GM19043 (cell line): ENCODE measurements at regions not wholly inside any gene's neighbourhood (a gene's known extent, or its start where the extent isn't known, plus 50 kb on each side); places are given as distances from the start of the nearest gene placed in this dataset.
A peak's percentile ranks its signal among the peaks of the same experiment; 100 is the strongest.
"Not testable (repeated sequence)": the region's sequence is repeated elsewhere in the genome, so short reads cannot be mapped to it uniquely, and the experiment has no call there.

ENCODE experiments used
- ATAC-seq: cut with Tn5 transposase; IDR thresholded peaks from one replicate; pipeline ENCODE4 v1.9.1; 2021; ENCODE audit warnings: low read depth; ENCODE audit not compliant: unreplicated experiment

GRCh38 chr11:34830648-34831047 is 85.5 kb downstream of the APIP start:
- no peak for ATAC-seq

DNA sequence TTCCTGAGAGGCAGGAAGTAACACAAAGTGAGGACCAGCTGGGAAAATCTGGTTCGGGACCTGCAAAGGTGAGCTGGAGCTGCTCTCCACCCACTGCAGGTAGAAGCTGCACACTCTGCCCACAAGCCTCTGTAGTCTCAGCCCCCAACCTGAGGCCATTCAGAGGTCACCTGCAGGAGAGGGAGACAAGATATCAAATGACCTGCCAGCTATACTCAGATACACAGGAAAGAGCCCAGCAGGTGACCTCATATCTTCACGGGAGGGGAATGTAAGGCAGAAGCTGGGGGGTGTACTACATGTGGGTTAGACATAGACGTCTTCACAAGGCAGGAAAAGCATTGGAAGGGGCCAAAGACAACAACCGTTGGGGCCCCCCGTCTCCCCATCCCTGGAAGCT is 86.1 kb downstream of the APIP start:
- no peak for ATAC-seq

DNA sequence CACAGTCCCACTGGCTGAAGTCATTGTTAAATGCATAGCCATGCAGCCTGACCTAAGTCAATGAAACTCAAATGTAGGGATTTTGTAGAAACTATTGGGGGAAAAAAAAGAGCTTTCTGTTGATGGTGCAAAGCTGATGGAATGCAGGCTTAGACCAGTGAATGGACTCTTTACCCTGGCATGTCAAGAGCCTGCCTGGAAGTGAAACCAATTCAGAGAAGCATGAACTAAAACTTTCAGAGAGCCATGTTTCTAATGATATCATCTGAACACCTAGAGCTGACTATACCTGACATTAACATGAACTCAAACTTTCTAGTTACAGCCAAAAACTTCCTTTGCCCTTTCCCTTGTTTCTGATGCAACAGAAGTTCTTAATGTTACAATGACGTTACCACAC is 89.0 kb downstream of the APIP start:
- peak; percentile 68 for ATAC-seq

DNA sequence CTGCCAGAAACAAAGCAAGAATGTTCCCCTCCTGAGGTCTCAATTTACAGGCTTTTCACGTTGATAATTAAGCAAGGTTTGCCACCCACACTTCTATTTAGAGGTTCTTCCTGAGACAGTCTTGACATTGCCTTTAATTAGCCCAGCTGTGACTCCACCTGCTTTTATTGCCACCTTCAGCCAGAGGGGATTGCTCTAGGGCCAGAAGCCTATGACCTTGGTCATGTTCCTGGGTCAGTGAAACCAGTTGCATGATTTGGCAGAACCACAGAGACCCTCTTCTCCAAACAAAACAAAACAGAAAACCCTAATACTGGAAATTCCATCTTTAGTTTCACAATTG is 89.8 kb downstream of the APIP start:
- ATAC-seq, result no peak

- ATAC-seq, result no peak
Observed at GRCh38 chr11:34825670-34826383, 90.4 kb downstream of the APIP start.

DNA sequence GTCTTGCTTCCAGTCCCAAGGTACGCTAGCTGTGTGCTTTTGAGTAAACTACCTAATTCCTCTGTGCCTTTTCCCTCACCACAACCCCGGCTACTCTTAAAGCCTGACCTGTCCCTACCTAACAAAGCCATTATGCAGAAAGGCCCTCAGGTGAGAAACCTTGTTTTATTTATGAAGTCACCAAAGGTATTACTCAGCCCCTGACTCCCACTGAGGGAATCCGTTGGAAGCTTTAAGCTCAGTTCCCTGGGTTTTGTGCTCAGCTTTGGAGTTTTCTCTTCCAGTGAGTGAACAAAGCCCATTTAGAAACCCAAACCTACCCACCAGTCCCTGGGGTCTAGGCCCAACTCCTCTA is 90.9 kb downstream of the APIP start:
- no peak for ATAC-seq

DNA sequence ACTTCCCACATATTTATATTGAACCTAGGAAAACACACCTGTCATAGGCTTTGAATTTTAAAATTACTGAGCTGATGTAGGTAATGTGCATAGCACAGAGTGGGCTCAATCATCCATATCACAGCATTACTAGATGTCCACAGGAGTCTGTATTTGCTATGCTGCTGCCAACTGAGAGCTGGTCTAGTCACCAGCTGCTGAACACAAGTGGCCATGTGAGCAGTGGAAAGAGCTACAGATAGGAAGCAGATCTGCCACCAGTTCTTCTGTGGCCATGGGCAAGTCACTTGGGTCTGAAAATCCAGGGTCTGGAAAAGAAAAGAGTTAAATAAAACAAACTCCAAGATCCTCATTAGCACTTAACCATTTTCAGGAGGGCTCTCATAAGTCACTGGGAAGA is 91.8 kb downstream of the APIP start:
- no peak for ATAC-seq

DNA sequence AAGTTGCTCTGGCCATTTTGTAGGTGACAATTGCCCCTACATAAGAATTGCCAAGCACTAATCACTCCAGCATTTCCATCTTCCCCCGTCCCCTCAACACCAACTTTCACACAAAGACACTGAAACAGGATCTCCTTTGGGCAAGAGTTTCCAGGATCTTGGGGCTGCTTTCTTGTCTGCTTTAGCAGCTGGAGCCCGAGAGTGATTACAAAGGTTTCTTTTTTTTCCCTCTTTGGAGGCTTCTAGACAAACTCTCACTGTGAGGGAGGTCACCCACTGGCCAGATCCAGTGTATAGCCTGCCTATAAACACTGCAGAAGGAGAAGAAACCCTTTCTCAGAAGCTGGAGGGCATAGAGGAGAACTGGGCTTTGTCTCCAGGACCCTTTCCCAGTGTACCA is 92.5 kb downstream of the APIP start:
- ATAC-seq, result no peak

DNA sequence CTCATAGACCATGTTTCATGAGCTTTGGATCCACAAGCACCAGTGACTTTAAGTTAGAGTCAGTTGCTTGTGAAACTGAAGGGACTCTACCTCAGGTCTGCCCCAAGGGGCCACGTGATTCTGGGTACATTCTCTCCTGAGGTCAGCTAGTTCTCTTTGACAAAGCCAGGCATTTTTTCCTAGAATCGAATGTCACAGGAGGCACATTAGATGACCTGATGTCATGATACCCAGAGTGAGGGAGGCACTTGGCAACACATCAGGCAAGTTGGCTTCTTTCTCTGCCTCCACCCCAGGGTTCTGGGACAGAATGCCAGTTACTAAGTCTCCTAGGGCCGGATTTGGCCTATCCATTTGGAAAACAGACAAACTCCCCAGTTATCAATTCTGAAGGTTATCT is 93.0 kb downstream of the APIP start:
- no peak for ATAC-seq

DNA sequence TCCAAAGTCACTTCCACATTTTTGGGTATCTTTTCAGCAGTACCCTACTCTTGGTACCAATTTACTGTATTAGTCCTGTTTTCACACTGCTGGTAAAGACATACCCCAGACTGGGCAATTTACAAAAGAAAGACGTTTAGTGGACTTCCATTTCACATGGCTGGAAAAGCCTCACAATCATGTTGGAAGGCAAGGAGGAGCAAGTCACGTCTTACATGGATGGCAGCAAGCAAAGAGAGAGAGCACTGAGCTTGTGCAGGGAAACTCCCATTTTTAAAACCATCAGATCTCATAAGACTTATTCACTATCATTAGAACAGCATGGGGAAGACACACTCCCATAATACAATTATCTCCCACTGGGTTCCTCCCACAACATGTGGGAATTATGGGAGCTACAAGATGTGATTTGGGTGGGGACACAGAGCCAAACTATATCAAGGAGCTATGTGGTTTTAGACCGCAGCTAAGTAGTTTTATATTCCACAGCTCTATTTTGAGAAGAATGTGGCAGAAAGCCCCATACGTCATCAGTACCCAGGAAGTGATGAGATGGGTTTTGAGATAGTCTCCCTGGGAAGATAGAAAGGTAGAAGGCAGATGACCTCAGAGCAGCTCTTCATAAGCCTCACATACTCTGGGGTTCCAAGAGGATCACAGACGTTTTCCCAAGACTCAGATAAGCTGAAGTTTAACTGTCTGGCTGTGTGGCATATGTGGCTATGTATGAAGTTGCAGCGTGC is 96.3 kb downstream of the APIP start:
- no peak for ATAC-seq

- ATAC-seq, result not testable (repeated sequence)
Observed at GRCh38 chr11:34817812-34818211, 98.4 kb downstream of the APIP start.

GRCh38 chr11:34816698-34817213 is 99.4 kb downstream of the APIP start:
- no peak for ATAC-seq

DNA sequence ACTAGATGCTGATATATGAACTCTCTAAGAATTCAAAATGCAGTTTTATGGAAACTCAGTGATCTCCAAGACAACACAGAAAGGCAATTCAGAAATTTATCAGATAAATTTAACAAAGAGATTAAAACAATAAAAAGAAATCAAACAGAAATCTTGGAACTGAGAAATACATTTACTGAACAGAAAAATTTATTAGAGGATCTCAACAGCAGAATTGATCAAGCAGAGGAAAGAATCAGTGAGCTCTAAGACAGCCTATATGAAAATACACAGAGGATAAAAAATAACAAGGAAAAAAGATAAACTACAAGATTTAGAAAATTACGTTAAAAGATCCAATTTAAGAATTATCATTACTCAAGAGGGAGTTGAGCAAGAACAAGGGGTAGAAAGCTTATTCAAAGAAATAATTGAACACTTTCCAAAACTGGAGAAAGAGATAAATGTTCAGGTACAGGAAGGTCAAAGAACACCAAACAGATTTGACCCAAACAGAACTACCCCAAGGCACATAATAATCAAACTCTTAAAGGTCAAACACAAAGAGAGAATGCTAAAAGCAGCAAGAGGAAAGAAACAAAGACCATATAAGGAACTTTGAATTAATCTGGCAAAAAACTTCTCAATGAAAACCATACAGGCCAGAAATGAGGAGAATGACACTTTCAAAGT is 103.1 kb downstream of the APIP start:
- ATAC-seq, result no peak

GRCh38 chr11:34811858-34812257 is 104.3 kb downstream of the APIP start:
- ATAC-seq, result no peak

- ATAC-seq, result no peak
Observed at GRCh38 chr11:34810107-34810562, 106.0 kb downstream of the APIP start.

- ATAC-seq, result no peak
Observed at GRCh38 chr11:34809191-34810106, 106.7 kb downstream of the APIP start.

GRCh38 chr11:34806875-34807274 is 109.3 kb downstream of the APIP start:
- ATAC-seq, result no peak

GRCh38 chr11:34805937-34806336 is 110.2 kb downstream of the APIP start:
- ATAC-seq, result no peak

GRCh38 chr11:34799848-34800247 is 116.3 kb downstream of the APIP start:
- no peak for ATAC-seq

DNA sequence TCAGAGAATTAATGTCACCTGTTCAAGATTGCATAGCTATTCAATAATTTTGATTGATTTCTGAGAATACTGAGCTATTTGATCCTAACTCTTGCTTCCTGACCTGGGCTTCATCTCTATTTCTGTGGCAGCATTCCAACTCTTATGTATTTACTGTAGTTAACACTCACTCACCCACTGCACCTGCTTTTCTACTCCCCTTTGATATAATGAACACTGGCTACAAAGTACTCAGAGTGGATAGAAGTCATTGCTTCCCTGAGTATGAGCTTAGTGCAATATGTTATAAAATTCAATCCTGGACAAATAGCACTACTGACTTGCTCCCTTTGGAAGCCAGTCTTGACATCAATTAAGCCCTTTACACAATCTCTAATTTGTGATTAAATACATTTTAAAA is 117.2 kb downstream of the APIP start:
- no peak for ATAC-seq

DNA sequence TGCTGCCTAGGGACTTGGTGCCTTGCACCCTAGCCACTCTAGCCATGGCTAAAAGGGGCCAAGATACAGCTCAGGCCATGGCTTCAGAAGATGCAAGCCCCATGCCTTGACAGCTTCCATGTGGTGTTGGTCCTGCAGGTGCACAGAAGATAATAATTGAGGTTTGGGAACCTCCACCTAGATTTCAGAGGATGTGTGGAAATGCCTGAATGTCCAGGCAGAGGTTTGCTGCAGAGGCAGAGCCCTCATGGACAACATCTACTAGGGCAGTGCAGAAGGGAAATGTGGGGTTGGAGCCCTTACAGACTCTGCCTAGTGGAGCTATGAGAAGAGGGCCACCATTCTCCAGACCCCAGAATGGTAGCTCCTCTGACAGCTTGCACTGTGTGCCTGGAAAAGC is 118.7 kb downstream of the APIP start:
- ATAC-seq, result not testable (repeated sequence)
